RWPE1 (cell line): ENCODE measurements at regions not wholly inside any gene's neighbourhood (a gene's known extent, or its start where the extent isn't known, plus 50 kb on each side); places are given as distances from the start of the nearest gene placed in this dataset.

Experiments used
- CTCF ChIA-PET: fragments of 350-600 bp; sonication (Branson Sonifier 250); formaldehyde crosslinking; extraction: SDS; loops from one replicate; lab custom pipeline; 2021; lab: Yijun Ruan, JAX
- POLR2A ChIA-PET: fragments of 400-600 bp; formaldehyde crosslinking; extraction: SDS; loops from one replicate; lab custom pipeline; 2020; ENCODE audit warnings: antibody characterized with exemption; ENCODE audit not compliant: low non-redundant PET; lab: Yijun Ruan, JAX
- DNase-seq: peaks from one replicate; pipeline ENCODE4 v3.0.0; 2012; ENCODE audit warnings: low spot score
- H3K27ac ChIP-seq: fragments of 450-650 bp; 2 replicates; pipeline ENCODE4 v1.5.1; 2017
- TF ChIP-seq, protein P1 (sequence below): fragments of 450-650 bp; conservative IDR thresholded peaks from 2 replicates; pipeline ENCODE4 v1.5.1; 2017; ENCODE audit warnings: low read depth, mild to moderate bottlenecking

GRCh38 chr6:167424700-167425099, 99.8 kb downstream of the TTLL2 start:
- POLR2A ChIA-PET: no interaction called here
- CTCF ChIA-PET: no interaction called here
- H3K27ac ChIP-seq: no peak overlapping the region
- TF ChIP-seq, protein P1, sequence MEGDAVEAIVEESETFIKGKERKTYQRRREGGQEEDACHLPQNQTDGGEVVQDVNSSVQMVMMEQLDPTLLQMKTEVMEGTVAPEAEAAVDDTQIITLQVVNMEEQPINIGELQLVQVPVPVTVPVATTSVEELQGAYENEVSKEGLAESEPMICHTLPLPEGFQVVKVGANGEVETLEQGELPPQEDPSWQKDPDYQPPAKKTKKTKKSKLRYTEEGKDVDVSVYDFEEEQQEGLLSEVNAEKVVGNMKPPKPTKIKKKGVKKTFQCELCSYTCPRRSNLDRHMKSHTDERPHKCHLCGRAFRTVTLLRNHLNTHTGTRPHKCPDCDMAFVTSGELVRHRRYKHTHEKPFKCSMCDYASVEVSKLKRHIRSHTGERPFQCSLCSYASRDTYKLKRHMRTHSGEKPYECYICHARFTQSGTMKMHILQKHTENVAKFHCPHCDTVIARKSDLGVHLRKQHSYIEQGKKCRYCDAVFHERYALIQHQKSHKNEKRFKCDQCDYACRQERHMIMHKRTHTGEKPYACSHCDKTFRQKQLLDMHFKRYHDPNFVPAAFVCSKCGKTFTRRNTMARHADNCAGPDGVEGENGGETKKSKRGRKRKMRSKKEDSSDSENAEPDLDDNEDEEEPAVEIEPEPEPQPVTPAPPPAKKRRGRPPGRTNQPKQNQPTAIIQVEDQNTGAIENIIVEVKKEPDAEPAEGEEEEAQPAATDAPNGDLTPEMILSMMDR: no peak
- no peak for DNase-seq

DNA sequence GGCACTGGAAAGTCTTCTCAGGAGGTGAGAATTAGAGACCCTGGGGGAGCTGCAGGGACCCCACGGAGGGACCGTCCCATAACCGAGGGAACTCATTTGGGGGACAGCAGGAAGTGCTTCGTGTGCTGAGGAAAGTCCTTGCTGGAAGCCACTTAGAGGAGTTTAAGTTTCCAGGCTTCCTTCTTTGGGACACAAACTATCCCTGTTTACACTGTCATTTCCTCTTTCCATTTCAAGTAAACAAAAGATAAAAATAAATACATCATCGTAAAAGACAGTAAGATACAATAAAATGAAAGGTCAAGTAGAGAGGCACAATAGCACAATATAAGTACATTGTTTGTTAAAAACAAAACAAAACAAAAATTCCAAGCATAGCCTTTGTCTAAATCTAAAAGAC, 101.2 kb downstream of the TTLL2 start:
- no peak for DNase-seq
- POLR2A ChIA-PET: no interaction called here
- TF ChIP-seq, protein P1: no peak
- CTCF ChIA-PET: interaction anchor here (0.6 kb wide), 1 partner anchor 1243 kb away, joined by 3 read pairs; no protein-coding TSS in a partner anchor
- no peak overlapping the region for H3K27ac ChIP-seq

DNA sequence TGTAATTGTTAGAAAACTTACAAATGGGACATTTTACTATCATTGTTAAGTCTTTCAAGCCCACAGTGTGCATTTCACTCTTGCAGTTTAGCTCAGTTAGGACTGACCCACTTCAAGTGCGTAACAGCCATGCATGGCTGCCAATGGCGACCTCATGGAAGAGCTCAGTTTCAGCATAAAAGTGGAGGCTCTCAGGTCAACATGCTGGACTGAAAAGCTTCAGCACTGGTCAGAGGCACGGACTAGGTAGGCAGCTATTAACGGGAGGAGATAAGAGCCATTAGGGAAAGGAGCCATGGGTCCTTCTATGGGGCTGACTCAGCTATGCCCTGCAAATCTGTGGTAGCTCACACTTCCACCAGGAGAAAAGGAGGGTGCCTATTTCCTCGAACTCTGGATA, 101.8 kb downstream of the TTLL2 start:
- no peak overlapping the region for H3K27ac ChIP-seq
- ChIA-PET CTCF (interaction anchor here (0.6 kb wide), 1 partner anchor 1242 kb away, joined by 3 read pairs; no protein-coding TSS in a partner anchor), POLR2A (no interaction called here)
- TF ChIP-seq, protein P1: no peak
- no peak for DNase-seq

DNA sequence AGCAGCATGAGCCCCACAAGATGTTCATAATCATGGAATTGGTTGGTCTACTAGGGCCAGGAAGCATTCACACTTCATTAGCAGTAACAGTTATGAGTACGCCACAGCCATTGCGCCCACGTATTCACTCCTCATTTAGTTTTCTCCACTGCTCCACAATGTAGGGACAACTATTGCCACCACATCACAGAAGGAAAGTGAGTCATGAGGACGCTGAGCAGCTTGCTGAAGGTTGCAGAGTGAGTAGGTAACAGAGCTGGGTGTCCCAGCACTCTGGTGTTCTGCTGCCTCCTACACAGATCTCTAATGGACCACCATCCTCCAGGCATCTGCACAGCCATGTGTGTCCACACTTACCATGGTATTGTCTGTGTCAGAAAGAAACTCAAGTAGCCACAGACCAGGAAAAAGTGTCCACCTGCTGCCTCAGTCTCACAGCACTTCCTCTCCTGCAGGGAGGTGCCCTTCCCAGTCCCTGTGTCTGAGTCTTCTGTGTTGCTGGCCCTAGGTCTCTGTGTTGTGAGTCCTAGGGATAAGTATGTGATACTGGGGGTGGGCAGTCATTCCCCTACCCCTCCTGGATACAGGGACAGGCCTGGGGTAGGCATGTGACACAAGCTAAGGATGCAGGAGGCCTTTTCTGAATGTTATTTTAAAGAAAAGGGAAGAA, 103.9 kb downstream of the TTLL2 start:
- no peak overlapping the region for H3K27ac ChIP-seq
- DNase-seq: no peak
- ChIA-PET POLR2A (no interaction called here), CTCF (interaction anchor here (0.7 kb wide), 1 partner anchor 416 kb away, joined by 5 read pairs; no protein-coding TSS in a partner anchor)
- TF ChIP-seq, protein P1: no peak

DNA sequence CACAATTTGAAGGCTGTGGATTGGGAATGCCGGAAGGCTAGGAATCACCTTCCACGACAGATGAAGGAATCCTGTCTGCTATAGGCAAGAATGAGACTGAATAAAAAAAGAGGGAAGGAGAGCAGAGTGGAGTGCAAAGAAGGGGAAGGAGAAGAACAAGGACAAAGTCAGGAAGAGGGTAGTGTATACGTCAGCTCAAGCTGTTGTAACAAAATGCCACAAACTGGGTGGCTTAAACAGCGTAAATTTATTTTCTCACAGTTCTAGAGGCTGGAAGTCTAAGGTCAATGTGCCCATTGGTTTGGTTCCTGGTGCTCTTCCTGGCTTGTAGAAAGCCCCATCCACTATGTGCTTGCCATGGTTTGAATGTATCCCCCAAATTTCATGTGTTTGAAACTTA, 104.5 kb downstream of the TTLL2 start:
- H3K27ac ChIP-seq: no peak overlapping the region
- TF ChIP-seq, protein P1: no peak
- POLR2A ChIA-PET: no interaction called here
- CTCF ChIA-PET: interaction anchor here (0.7 kb wide), 1 partner anchor 415 kb away, joined by 5 read pairs; no protein-coding TSS in a partner anchor
- DNase-seq: no peak

DNA sequence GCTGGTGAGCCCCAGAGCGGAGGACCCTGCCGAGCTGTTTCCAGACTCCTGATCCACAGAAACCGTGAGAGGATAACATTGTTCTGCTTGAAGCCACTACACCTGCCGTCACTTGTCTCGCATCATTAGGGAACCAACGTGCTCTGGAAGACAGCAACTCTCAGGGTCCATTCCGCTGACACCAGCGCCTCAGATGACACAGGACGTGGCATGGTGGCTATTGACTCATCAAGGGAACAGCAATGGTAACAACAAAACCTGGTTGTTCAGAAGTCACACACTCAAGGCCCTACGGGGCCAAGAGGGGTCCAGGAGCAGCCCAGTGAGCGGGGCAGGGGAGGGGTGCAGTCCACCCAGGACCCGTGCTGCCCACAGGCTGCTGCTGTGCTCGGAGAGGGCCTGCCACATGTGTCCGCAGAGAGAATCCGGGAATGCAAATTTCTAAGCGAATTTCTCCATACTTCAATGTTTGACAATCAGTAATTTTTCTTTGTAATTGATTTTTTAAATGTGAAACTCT, 110.4 kb downstream of the TTLL2 start:
- TF ChIP-seq, protein P1: no peak
- ChIA-PET POLR2A (no interaction called here), CTCF (no interaction called here)
- no peak overlapping the region for H3K27ac ChIP-seq
- DNase-seq: no peak
